H1 (cell line): ENCODE measurements at regions not wholly inside any gene's neighbourhood (a gene's known extent, or its start where the extent isn't known, plus 50 kb on each side); places are given as distances from the start of the nearest gene placed in this dataset.

ENCODE experiments used
- ASH2L ChIP-seq: fragments of 200-600, 300-600 bp; sonication (generic); IDR thresholded peaks from one replicate; pipeline ENCODE4 v1.7.1; 2017; ENCODE audit warnings: low read length
- BACH1 ChIP-seq: IDR thresholded peaks from 2 replicates; pipeline ENCODE4 v1.6.1; 2012; ENCODE audit warnings: low read length, improper control_type of control experiment
- CBX5 ChIP-seq: fragments of 300-800, 300-1000 bp; sonication (generic); IDR thresholded peaks from 2 replicates; pipeline ENCODE4 v1.7.1; 2016; ENCODE audit warnings: antibody characterized with exemption, low read length, low read depth
- CHD1 ChIP-seq: IDR thresholded peaks from 2 replicates; pipeline ENCODE4 v1.6.1; 2012; ENCODE audit warnings: low read depth, low read length, improper control_type of control experiment
- EP300 ChIP-seq, 2 experiments: IDR thresholded peaks; 1 replicate in 1 of 2; 2 replicates in 1 of 2; pipeline ENCODE4 v1.6.1; 2011 to 2012; ENCODE audit warnings: low read depth in 2 of 2, low read length in 2 of 2, mild to moderate bottlenecking in 2 of 2, borderline replicate concordance in 1 of 2, inconsistent platforms in 1 of 2, moderate library complexity in 1 of 2
- FOSL1 ChIP-seq: IDR thresholded peaks from 2 replicates; pipeline ENCODE4 v1.6.1; 2011; ENCODE audit warnings: mild to moderate bottlenecking, low read depth, low read length, moderate library complexity; ENCODE audit not compliant: insufficient read depth
- JUND ChIP-seq: IDR thresholded peaks from 2 replicates; pipeline ENCODE4 v1.6.1; 2011; ENCODE audit warnings: mild to moderate bottlenecking, improper control_type of control experiment, low read length
- PHF8 ChIP-seq: fragments of 200-600 bp; sonication (generic); conservative IDR thresholded peaks from 2 replicates; pipeline ENCODE4 v1.7.1; 2012; ENCODE audit warnings: low read depth, mild to moderate bottlenecking, inconsistent platforms, low read length, moderate library complexity
- TF ChIP-seq, protein P1 (sequence below): fragments of 300-600 bp; sonication (generic); IDR thresholded peaks from 2 replicates; pipeline ENCODE4 v1.7.1; 2012; ENCODE audit warnings: low read length, moderate library complexity, mild to moderate bottlenecking, inconsistent platforms; ENCODE audit not compliant: insufficient replicate concordance
- TF ChIP-seq, protein P2 (sequence below): IDR thresholded peaks from 2 replicates; pipeline ENCODE4 v1.6.1; 2012; ENCODE audit warnings: inconsistent platforms

DNA sequence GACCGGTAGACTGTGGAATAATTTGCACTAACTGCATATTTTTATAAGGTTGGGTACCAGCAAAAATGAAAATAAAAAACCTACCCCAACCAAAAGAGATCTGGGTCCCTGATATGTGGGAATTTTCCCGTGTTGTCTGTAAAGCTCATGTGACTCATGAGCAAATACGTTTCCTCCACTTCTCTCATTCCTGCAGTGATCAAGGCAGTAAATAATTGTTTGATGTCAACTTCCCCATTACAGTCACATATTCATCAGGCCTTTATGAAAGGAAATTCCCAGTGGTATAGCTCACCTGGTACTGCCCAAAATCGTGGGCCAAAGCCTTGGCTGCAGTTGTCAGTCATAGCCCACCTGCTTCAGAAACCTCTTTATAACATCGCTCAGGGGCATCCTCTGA, 166.0 kb upstream of the ANK3 start (continued):
- TF ChIP-seq, protein P1, sequence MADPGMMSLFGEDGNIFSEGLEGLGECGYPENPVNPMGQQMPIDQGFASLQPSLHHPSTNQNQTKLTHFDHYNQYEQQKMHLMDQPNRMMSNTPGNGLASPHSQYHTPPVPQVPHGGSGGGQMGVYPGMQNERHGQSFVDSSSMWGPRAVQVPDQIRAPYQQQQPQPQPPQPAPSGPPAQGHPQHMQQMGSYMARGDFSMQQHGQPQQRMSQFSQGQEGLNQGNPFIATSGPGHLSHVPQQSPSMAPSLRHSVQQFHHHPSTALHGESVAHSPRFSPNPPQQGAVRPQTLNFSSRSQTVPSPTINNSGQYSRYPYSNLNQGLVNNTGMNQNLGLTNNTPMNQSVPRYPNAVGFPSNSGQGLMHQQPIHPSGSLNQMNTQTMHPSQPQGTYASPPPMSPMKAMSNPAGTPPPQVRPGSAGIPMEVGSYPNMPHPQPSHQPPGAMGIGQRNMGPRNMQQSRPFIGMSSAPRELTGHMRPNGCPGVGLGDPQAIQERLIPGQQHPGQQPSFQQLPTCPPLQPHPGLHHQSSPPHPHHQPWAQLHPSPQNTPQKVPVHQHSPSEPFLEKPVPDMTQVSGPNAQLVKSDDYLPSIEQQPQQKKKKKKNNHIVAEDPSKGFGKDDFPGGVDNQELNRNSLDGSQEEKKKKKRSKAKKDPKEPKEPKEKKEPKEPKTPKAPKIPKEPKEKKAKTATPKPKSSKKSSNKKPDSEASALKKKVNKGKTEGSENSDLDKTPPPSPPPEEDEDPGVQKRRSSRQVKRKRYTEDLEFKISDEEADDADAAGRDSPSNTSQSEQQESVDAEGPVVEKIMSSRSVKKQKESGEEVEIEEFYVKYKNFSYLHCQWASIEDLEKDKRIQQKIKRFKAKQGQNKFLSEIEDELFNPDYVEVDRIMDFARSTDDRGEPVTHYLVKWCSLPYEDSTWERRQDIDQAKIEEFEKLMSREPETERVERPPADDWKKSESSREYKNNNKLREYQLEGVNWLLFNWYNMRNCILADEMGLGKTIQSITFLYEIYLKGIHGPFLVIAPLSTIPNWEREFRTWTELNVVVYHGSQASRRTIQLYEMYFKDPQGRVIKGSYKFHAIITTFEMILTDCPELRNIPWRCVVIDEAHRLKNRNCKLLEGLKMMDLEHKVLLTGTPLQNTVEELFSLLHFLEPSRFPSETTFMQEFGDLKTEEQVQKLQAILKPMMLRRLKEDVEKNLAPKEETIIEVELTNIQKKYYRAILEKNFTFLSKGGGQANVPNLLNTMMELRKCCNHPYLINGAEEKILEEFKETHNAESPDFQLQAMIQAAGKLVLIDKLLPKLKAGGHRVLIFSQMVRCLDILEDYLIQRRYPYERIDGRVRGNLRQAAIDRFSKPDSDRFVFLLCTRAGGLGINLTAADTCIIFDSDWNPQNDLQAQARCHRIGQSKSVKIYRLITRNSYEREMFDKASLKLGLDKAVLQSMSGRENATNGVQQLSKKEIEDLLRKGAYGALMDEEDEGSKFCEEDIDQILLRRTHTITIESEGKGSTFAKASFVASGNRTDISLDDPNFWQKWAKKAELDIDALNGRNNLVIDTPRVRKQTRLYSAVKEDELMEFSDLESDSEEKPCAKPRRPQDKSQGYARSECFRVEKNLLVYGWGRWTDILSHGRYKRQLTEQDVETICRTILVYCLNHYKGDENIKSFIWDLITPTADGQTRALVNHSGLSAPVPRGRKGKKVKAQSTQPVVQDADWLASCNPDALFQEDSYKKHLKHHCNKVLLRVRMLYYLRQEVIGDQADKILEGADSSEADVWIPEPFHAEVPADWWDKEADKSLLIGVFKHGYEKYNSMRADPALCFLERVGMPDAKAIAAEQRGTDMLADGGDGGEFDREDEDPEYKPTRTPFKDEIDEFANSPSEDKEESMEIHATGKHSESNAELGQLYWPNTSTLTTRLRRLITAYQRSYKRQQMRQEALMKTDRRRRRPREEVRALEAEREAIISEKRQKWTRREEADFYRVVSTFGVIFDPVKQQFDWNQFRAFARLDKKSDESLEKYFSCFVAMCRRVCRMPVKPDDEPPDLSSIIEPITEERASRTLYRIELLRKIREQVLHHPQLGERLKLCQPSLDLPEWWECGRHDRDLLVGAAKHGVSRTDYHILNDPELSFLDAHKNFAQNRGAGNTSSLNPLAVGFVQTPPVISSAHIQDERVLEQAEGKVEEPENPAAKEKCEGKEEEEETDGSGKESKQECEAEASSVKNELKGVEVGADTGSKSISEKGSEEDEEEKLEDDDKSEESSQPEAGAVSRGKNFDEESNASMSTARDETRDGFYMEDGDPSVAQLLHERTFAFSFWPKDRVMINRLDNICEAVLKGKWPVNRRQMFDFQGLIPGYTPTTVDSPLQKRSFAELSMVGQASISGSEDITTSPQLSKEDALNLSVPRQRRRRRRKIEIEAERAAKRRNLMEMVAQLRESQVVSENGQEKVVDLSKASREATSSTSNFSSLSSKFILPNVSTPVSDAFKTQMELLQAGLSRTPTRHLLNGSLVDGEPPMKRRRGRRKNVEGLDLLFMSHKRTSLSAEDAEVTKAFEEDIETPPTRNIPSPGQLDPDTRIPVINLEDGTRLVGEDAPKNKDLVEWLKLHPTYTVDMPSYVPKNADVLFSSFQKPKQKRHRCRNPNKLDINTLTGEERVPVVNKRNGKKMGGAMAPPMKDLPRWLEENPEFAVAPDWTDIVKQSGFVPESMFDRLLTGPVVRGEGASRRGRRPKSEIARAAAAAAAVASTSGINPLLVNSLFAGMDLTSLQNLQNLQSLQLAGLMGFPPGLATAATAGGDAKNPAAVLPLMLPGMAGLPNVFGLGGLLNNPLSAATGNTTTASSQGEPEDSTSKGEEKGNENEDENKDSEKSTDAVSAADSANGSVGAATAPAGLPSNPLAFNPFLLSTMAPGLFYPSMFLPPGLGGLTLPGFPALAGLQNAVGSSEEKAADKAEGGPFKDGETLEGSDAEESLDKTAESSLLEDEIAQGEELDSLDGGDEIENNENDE = no peak
- TF ChIP-seq EP300 (IDR thresholded peaks at IDR 0.05; ENCODE audit: borderline replicate concordance in 1 of 2, low read depth in 2 of 2, low read length in 2 of 2) = no peak
- TF ChIP-seq PHF8 = no peak
- TF ChIP-seq CHD1 = no peak
- no peak for TF ChIP-seq FOSL1
- no peak for TF ChIP-seq CBX5
- no peak for TF ChIP-seq BACH1
- TF ChIP-seq ASH2L = no peak
- TF ChIP-seq, protein P2, sequence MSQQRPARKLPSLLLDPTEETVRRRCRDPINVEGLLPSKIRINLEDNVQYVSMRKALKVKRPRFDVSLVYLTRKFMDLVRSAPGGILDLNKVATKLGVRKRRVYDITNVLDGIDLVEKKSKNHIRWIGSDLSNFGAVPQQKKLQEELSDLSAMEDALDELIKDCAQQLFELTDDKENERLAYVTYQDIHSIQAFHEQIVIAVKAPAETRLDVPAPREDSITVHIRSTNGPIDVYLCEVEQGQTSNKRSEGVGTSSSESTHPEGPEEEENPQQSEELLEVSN = no peak
- no peak for TF ChIP-seq JUND
